GM21526 (cell line): ENCODE measurements at regions not wholly inside any gene's neighbourhood (a gene's known extent, or its start where the extent isn't known, plus 50 kb on each side); places are given as distances from the start of the nearest gene placed in this dataset.
"Not testable (repeated sequence)": the region's sequence is repeated elsewhere in the genome, so short reads cannot be mapped to it uniquely, and the experiment has no call there.

Experiments used
- ATAC-seq: cut with Tn5 transposase; IDR thresholded peaks from one replicate; pipeline ENCODE4 v1.9.1; 2021; ENCODE audit warnings: moderate library complexity; ENCODE audit not compliant: unreplicated experiment, low FRiP score

DNA sequence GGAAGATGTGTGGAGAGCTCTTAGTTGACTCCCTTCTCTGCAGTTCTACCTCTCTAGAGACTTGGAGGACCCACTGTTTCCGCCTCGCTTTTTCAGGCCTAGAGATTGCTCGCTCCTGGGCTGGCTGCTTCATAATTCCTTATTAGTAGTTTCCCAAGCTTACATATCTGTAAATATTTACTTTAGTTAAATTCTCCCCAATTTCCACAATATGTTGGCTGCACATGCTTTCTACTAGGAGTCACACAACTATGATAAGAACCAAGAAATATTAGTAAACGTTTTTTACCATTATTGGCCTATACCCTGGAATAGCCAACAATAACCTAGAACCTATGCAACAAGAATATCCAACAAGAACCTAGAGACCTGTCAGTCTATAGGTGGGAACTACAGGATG, 129.0 kb upstream of the RUNX1 start:
- no peak for ATAC-seq

DNA sequence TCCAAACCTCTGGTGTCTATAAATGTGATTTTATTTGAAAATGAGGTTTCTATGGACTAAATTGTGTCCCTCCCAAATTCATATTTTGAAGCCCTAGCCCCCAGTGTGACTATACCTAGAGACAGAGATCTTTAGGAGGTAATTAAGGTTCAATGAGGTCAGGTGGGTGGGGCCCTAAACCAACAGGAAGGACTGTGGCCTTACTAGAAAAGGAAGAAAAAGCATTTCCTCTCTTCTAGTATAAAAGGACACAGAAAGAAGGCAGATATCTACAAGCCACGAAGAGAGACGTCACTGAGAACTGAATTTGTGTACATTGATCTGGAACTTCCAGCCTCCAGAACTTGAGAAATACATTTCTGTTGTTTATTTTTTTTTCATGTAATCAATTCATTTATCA, 123.1 kb upstream of the RUNX1 start:
- ATAC-seq = no peak

DNA sequence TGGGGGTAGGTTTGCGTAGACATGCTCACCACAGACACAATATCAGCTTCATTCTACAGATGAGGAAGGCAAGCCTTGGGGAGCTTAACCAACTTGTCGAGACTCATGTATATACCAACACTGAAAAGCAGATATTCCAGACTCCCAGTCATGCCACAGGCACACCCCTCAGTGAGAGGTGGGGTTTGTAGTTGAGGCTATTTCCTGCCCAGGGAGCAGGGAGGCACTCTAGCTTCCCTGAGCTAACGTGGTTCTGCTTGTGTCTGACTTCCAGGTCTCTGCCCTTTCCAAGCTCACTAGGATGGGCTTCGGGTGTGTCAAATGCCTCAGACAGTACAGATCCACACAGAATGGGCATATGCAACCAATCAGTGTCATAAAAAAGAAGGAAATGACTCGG, 122.3 kb upstream of the RUNX1 start:
- ATAC-seq = no peak

DNA sequence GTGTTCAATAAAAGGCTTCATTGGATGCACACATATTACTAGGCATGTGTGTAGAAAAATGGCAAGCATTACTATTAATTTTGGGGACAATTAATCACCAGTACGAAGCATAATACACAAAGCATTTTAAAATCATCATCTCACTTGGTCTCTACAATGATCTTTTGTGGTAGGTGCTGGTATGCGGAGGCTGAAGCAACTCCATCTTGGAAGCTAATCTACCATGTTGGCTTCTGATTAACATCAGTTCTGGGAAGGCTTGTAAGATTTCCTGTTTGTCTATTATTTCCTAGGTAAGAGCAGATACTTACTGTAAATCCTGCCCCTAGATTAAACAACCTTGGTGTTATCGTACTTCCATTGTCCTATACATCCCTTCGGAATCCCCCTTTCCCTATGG, 121.7 kb upstream of the RUNX1 start:
- ATAC-seq = no peak

DNA sequence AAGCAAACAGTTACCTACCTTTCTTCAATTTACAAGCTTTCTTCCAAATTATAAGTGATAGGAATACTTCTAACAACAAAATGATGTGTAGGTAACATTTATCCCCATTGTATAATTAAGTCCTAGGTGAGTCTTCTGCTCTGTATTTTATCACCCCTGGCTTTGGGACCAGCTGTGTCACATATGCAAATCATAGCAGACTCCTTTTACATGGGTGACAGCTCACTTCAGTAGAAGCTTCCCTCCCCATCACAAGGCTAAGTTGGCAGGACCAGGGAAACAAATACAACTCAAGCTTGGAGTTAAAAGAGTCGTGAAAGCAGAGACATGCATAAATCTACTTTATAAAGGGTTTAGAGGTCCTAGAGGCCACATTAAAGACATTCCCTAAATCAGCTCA, 121.1 kb upstream of the RUNX1 start:
- no peak for ATAC-seq

DNA sequence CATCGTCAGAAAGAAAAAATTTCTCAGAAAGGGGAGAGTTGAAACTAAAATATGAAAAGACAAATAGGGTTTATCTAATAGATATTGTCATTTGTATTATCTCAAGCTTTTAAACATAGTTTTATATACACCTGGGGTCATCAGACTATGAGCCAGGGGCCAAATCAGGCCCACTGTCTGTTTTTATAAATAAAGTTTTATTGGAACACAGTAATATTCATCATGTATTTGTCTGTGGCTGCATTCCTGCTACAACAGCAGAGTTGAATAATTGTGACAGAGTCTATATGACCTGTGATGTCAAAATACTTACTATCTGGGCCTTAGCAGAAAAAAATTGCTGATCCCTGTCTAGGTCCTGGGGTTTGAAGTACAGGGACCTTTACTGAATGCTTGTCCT, 120.5 kb upstream of the RUNX1 start:
- no peak for ATAC-seq

DNA sequence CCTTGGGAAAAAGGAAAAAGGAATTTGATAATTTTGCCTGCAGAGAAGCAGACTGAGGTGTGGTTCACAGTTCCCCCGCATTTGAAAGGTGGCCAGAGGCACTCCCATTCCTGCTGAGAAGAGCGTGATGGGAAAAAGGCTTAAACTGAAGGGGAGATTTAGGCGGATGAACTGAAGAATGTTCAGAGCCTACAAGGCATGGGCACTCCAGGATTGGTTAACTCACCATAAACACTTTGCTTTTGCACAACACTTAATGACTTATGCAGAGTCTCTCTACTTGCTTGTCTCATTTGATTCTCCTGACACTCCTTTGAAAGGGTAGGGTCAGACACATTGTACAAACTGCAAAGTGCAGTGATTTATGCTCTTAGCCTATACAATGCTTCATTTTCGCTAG, 119.6 kb upstream of the RUNX1 start:
- ATAC-seq = no peak

DNA sequence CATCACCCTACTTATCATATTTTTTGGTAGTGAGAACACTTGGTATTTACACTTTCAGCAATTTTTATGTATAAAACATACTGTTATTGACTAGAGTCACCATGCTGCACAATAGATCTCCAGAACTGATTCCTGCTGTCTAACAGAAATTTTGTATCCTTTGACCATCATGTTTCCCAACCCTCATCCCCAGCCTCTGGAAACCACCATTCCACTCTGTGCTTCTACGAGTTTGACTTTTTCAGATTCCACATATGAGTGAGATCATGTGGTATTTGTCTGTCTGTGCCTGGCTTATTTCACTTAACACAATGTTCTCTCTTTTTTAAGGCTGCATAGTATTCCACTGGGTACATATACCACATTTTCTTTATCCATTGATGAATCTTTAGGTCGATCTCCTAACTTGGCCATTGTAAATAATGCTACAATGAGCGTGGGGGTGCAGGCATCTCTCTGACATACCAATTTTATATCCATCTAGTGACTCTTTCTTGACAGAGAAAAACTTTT, 115.9 kb upstream of the RUNX1 start:
- no peak for ATAC-seq

DNA sequence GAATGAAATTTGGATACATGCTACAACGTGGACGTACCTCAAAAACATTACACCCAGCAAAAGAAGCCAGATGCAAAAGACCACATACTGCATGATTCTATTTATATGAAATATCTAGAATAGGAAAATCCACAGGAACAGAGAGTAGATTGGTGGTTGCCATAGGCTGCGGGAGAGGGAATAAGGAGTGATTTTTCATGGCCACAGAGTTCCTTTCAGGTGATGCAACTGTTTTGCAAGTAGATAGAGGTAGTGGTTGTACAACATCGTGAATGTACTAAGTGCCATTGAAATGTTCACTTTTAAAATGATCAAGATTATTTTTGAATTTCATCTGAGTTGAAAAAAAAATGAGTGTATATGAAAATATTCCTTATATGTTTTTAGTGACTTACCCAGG, 115.3 kb upstream of the RUNX1 start:
- ATAC-seq = no peak

DNA sequence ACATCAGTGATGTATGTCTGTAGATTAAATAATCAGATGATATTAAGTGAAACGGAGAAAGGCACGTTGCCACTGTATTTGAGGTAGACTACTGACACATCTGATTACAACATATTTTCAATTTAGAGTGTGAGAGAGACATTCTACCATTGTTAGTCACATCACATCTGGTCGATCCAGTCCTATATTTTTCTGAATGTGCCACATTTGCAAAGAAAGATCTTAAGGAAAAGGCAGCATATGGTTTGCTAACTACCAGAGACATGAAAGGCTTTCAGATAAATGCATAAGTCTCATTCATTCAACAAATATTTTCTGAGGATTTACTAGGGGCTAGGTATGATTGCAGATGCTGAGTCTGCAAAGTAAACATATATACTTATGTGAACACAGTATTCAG, 114.3 kb upstream of the RUNX1 start:
- no peak for ATAC-seq

DNA sequence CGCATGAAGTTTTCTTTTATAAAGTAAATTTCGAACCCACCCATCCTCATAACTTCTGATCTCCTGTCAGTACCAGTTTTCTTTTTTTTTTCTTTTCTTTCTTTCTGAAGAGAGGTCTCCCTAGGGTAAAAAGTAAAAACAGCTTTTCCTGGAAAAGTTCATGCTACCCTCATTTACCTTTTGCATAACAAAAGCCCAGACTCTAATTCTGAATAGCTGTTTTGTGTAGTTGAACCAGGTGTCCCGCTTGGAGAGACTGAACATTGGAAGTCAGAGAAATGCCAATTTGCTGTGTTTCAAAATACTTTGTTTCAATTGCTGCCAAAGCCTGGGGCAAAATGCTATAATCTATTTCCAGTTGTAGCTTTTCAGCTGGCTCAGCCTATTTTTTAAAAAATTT, 113.7 kb upstream of the RUNX1 start:
- no peak for ATAC-seq

DNA sequence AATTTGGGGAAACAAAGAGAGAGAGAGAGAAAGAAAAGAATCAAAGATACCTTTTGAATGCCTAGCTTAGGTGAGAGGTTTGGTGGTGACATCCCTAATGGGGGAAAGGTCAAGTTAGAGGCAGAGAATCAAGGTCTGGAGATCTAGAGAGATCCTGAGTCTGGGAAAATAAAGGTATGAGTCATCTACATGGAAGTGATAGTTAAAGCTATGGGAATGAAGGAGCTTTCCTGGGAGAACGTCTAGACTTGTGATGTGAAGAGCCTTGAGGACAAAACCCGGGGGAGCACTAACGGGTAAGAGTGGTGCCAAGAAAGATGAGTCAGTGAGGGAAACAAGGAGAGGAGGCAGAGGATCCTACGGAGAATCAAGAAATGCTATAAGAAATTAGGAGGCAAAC, 110.8 kb upstream of the RUNX1 start:
- ATAC-seq = no peak

DNA sequence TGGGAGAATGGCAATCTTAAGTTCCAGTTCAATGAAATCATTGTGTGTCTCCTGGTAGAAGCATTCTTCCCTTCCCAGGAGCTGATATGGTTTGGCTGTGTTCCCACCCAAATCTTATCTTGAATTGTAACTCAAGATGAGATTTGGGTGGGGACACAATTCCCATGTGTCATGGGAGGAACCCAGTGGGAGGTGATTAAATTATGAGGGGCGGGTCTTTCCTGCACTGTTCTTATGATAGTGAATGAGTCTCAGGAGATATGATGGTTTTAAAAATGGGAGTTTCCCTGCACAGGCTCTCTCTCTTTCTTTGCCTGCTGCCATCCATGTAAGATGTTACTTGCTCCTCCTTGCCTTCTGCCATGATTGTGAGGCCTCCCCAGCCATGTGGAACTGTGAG, 108.3 kb upstream of the RUNX1 start:
- ATAC-seq = not testable (repeated sequence)

DNA sequence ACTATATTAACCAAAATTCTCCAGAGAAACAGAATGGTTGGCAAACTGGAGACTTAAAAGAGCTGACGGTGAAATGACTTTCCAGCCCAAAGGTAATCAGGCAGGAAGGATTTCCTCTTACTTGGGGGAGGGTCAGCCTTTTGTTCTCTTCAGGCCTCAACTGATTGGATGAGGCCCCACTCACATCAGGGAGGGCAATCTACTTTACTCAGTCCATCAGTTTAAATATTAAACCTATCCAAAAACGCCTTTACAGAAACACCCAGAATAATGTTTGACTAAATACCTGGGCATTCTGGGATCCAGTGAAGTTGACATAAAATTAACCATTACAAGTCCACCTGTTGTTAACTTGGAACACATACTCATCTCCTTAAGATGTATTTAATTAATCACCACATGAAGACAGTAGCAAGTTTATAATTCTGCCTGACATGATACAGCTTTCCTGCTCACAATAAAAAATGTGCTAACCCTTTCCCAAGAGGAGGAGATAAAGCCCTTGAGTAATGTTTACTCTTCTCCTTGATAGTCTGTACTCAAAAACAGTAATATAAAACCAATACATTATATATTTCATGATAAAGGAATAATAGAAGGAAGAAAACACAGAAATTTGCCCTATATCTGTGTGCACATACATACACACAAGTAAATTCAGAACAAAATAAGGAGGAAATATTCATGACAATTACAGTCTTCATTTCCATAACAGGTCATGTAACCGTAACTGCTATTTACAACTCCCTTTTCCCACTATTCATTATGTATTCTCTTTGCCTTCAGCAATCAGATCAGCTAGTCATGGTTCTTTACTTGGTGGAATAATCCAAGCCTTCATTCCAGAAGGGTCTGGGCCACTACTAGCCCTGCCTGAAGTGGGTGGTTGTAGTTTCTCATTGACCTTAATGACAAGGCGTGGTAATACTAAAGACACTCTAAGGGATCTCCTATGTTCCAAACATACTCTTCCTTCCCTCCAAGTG, 107.5 kb upstream of the RUNX1 start:
- ATAC-seq = no peak

DNA sequence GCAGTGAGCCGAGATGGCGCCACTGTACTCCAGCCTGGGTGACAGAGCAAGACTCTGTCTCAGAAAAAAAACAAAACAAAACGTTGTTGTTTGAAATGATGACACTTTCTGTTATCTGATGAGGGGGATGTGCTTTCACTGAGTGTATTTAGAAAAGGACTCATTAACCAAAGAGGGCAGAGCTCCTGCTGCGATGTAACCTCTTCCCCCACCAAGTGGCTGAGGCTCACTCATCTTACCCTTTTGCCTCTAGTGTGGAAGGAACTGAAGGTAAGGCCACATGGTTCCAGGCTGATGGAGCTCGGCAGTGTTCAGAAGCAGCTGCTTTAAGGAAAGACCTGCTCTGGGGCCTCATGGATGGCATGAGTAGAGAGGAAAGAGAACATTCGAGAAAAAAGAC, 105.7 kb upstream of the RUNX1 start:
- ATAC-seq = no peak

DNA sequence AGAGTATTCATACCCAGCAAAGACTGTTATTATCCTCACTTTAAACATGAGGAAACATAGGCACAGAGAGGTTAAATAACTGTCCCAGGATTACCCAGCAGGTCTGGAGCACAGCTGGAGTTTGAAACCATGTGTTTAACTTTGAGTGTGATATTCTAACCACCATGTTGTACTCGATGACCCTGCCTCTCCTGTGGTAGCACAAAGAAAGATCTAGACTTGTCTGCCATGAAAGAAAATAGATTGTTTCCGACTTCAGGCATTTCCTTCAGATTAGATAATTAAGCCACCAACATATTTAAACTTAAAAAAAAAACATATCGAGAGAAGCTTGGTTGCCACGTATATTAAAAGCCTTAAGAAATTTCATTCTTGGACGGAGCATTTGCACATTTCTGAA, 104.6 kb upstream of the RUNX1 start:
- ATAC-seq = no peak

DNA sequence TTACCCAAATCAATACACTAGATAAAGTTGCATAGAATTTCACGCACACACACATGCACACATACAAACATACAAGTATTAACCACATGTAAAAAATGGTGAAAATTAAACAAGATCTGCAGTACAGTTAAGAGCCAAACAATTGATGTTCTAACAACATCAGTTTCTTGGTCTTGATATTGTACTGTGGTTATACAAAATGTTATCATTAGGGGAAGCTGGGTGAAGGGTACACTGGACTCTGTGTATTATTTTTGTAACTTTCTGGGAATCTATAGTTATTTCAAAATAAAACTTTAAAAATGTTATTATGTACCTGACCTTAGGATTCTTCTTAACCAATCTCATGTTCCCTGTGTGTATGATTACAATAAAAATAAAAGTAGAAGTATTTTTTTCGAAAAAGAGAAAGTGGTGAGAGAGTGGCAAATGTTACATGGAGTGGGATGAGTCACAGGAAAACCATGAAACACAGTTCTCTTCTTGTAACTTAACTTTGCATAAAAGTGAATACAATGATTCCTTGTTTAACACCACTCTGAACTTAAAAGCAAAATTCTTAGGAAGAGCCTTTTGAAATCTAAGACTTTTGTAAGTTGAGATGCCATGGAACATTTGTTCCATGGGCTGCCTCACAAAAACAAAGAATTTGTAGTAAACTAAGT, 101.6 kb upstream of the RUNX1 start:
- no peak for ATAC-seq

DNA sequence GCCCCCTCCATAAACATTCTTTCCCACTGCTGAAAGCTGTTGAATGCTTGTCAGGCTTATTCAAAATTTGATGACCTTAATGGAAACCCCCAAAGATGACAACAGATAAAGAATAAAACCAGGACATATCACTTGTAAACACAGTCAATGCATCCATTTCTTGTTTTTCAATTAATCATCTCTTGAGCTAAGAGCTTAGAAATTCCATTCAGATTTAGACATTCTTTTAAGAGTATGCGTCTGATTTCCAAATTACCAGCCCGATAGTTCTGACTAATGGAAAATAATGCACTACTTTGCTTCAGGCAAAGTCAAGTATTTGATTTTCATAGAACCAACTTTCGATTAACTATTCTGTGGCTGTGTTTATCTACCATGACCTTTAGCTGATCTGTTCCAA, 100.6 kb upstream of the RUNX1 start:
- no peak for ATAC-seq

DNA sequence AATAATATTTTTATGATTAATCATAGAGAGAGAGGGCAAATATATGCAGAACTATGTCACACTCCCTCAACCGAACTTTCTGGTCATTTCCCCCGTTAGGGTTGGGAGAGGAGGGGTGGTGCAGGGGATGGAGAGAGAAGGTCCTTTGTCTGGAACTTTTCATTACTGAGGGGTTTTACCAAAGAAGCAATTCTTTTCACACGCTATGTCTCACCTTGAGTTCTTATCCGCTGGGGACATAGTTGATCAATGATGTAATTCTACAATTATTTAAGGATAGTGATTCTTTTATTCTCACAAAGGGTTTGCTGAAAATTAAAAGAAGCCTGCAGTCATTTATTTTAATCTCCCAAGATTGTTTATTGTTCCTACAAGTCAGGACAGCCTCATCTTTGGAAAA, 98.3 kb upstream of the RUNX1 start:
- ATAC-seq = no peak

DNA sequence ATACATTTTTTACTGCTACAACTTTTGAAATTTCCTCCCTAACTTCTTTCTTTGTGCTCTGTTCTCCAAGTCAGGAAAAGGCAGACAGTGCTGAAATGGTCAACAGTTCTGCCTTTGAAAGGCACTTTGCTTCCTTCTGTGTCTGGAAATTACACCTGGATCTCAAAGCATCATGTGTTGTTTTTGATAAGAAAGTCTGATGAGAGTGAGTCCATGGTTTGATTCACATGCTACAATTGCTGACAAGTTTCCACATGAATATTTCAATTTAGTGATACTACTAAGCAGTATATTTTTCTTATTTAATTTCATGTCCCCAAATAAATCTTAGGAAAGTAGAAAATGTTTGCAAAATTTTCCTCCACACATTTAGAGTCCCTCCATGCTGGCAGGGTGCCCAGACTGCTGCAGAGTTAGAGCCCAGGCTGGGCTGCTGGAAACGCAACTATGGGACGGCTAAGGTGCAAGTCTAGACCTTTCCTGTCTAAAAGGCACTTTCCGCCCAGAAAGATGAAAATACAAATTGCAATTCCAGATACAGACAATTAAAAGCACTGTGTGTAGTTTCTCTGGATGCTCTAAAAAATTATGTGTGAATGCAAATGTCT, 96.6 kb upstream of the RUNX1 start:
- no peak for ATAC-seq

DNA sequence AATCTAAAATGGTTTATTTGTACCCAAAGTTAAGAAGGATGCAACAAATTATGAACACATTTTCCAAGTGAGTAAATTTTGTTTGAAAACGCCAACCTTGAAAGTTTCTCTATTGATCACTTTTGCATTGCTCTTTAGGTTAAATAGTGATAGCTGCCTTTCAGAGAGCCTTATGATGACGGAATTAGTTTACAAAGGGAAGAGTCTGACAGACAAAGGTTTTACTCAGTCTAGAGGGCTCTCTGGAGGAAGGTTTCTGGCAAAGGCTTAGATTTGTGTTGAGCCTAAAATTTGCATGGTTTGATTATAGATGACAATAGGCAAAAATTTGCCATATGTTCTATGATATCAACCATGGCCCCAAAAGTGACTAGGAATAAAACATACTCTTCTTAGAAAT, 95.9 kb upstream of the RUNX1 start:
- ATAC-seq = no peak
